ENCODE measurements at regions not wholly inside any gene's neighbourhood (a gene's known extent, or its start where the extent isn't known, plus 50 kb on each side); places are given as distances from the start of the nearest gene placed in this dataset.
A peak's percentile ranks its signal among the peaks of the same experiment; 100 is the strongest.

GRCh38 chr10:62554632-62555199, 180.5 kb downstream of the ZNF365 start:
- peak; percentile 25 for DNase-seq

GRCh38 chr10:62559481-62560200, 185.5 kb downstream of the ZNF365 start:
- no peak for DNase-seq

GRCh38 chr10:62560201-62560819, 186.1 kb downstream of the ZNF365 start:
- no peak for DNase-seq

GRCh38 chr10:62561151-62561550, 187.0 kb downstream of the ZNF365 start:
- no peak for DNase-seq

GRCh38 chr10:62562101-62562500, 187.9 kb downstream of the ZNF365 start:
- DNase-seq, result no peak

GRCh38 chr10:62562795-62563194, 188.6 kb downstream of the ZNF365 start:
- no peak for DNase-seq

GRCh38 chr10:62573929-62574328, 199.8 kb downstream of the ZNF365 start:
- DNase-seq, result no peak

GRCh38 chr10:62577076-62577475, 202.9 kb downstream of the ZNF365 start:
- DNase-seq, result no peak

GRCh38 chr10:62577666-62578291, 203.6 kb downstream of the ZNF365 start:
- DNase-seq, result no peak

GRCh38 chr10:62578301-62578700, 204.1 kb downstream of the ZNF365 start:
- DNase-seq, result no peak

- DNase-seq, result no peak
Observed at GRCh38 chr10:62578916-62579315, 204.7 kb downstream of the ZNF365 start.

- no peak for DNase-seq
Observed at GRCh38 chr10:62580396-62580795, 206.2 kb downstream of the ZNF365 start.

- DNase-seq, result no peak
Observed at GRCh38 chr10:62581351-62581750, 207.2 kb downstream of the ZNF365 start.

- no peak for DNase-seq
Observed at GRCh38 chr10:62582101-62582705, 208.0 kb downstream of the ZNF365 start.

GRCh38 chr10:62582804-62583208, 208.6 kb downstream of the ZNF365 start:
- no peak for DNase-seq

- no peak for DNase-seq
Observed at GRCh38 chr10:62583876-62584615, 209.9 kb downstream of the ZNF365 start.

GRCh38 chr10:62584731-62585130, 210.6 kb downstream of the ZNF365 start:
- no peak for DNase-seq

GRCh38 chr10:62585211-62585775, 211.1 kb downstream of the ZNF365 start:
- DNase-seq, result no peak

- DNase-seq, result no peak
Observed at GRCh38 chr10:62587011-62587410, 212.8 kb downstream of the ZNF365 start.

- DNase-seq, result no peak
Observed at GRCh38 chr10:62588116-62588515, 213.9 kb downstream of the ZNF365 start.

- no peak for DNase-seq
Observed at GRCh38 chr10:62589689-62590088, 214.8 kb upstream of the ADO start.

GRCh38 chr10:62590306-62590705, 214.2 kb upstream of the ADO start:
- DNase-seq, result no peak
